Caco-2 (cell line): ENCODE measurements at regions not wholly inside any gene's neighbourhood (a gene's known extent, or its start where the extent isn't known, plus 50 kb on each side); places are given as distances from the start of the nearest gene placed in this dataset.

Experiments used
- BruUV-seq: library from RNA; stranded (reverse); fragments of 400-500 nt; replicated peaks from 2 replicates; lab custom pipeline; 2021; lab: Mats Ljungman, UMichigan
- CTCF ChIA-PET: fragments of 300-600 bp; sonication (Branson Sonifier 250); formaldehyde crosslinking; loops from one replicate; lab custom pipeline; 2022; ENCODE audit warnings: antibody characterized with exemption; lab: Charles Lee
- POLR2A ChIA-PET: fragments of 300-600 bp; sonication (Branson Sonifier 250); formaldehyde crosslinking; loops from one replicate; lab custom pipeline; 2022; ENCODE audit warnings: antibody characterized with exemption; lab: Charles Lee
- DNase-seq, 2 experiments: peaks; one replicate each; pipeline versions ENCODE4 v3.0.0 to v3.0.0-alpha.2; 2020 to 2022
- H3K27me3 ChIP-seq: replicated peaks from 2 replicates; pipeline ENCODE4 v1.6.0; 2011; ENCODE audit warnings: low read length; ENCODE audit not compliant: control insufficient read depth, insufficient read depth
- H3K36me3 ChIP-seq: 2 replicates; pipeline ENCODE4 v1.5.1; 2011; ENCODE audit warnings: low read length; ENCODE audit not compliant: control insufficient read depth, insufficient read depth
- H3K4me1 ChIP-seq: fragments of 250-450 bp; sonication (Bioruptor Pico); 2 replicates; pipeline ENCODE4 v1.5.1; 2020; ENCODE audit warnings: mild to moderate bottlenecking
- H3K4me3 ChIP-seq: 2 replicates; pipeline ENCODE4 v1.5.1; 2011; ENCODE audit warnings: low read depth, mild to moderate bottlenecking, control low read depth, low read length
- H3K9me3 ChIP-seq: fragments of 250-450 bp; sonication (Bioruptor Pico); 2 replicates; pipeline ENCODE4 v1.5.1; 2020; ENCODE audit warnings: mild to moderate bottlenecking, moderate library complexity
- H3K27ac Mint-ChIP-seq: one replicate; pipeline ENCODE4 v1.8.0; 2022; ENCODE audit warnings: mixed read lengths; ENCODE audit not compliant: unreplicated experiment
- H3K27me3 Mint-ChIP-seq: one replicate; pipeline ENCODE4 v1.8.0; 2022; ENCODE audit warnings: mixed read lengths; ENCODE audit not compliant: insufficient read depth, unreplicated experiment
- H3K36me3 Mint-ChIP-seq: one replicate; pipeline ENCODE4 v1.8.0; 2022; ENCODE audit warnings: mild to moderate bottlenecking, mixed read lengths; ENCODE audit not compliant: insufficient read depth, unreplicated experiment
- H3K4me1 Mint-ChIP-seq: one replicate; pipeline ENCODE4 v1.8.0; 2022; ENCODE audit warnings: low read depth, mixed read lengths; ENCODE audit not compliant: unreplicated experiment
- H3K4me3 Mint-ChIP-seq: one replicate; pipeline ENCODE4 v1.8.0; 2022; ENCODE audit warnings: mild to moderate bottlenecking, moderate library complexity, mixed read lengths; ENCODE audit not compliant: unreplicated experiment
- H3K9me3 Mint-ChIP-seq: one replicate; pipeline ENCODE4 v1.8.0; 2022; ENCODE audit warnings: mixed read lengths; ENCODE audit not compliant: unreplicated experiment
- intact Hi-C: fragments of 100-400 bp; cut with micrococcal nuclease; formaldehyde crosslinking; loops from one replicate; pipeline ENCODE4 v1.10.0; 2022; ENCODE audit not compliant: unreplicated experiment
- TF ChIP-seq, protein P1 (sequence below), 2 experiments: fragments of 200-600 bp in 1 of 2; IDR thresholded peaks; 1 replicate in 1 of 2; 2 replicates in 1 of 2; pipeline versions ENCODE4 v1.5.1 to v1.8.0; 2011 to 2022; ENCODE audit warnings: antibody characterized with exemption in 1 of 2, control low read depth in 1 of 2, inconsistent platforms in 1 of 2, low read depth in 1 of 2, low read length in 1 of 2, mild to moderate bottlenecking in 1 of 2, moderate library complexity in 1 of 2; ENCODE audit not compliant: insufficient read depth in 1 of 2, severe bottlenecking in 1 of 2, unreplicated experiment in 1 of 2

GRCh38 chr13:47186471-47186870 lies 289.6 kb upstream of the HTR2A start:
- H3K27me3 Mint-ChIP-seq: peaks cover 18% of the 10 kb centered on the region
- H3K4me3 ChIP-seq: no peak overlapping the region
- H3K27me3 ChIP-seq: no peaks in the 10 kb centered on the region
- peaks cover 5% of the 10 kb centered on the region for H3K36me3 Mint-ChIP-seq
- H3K9me3 ChIP-seq: no peaks in the 10 kb centered on the region
- POLR2A ChIA-PET: no interaction called here
- intact Hi-C loops: no loop called here
- no peak overlapping the region for H3K27ac Mint-ChIP-seq
- H3K4me3 Mint-ChIP-seq: no peak overlapping the region
- TF ChIP-seq, protein P1, sequence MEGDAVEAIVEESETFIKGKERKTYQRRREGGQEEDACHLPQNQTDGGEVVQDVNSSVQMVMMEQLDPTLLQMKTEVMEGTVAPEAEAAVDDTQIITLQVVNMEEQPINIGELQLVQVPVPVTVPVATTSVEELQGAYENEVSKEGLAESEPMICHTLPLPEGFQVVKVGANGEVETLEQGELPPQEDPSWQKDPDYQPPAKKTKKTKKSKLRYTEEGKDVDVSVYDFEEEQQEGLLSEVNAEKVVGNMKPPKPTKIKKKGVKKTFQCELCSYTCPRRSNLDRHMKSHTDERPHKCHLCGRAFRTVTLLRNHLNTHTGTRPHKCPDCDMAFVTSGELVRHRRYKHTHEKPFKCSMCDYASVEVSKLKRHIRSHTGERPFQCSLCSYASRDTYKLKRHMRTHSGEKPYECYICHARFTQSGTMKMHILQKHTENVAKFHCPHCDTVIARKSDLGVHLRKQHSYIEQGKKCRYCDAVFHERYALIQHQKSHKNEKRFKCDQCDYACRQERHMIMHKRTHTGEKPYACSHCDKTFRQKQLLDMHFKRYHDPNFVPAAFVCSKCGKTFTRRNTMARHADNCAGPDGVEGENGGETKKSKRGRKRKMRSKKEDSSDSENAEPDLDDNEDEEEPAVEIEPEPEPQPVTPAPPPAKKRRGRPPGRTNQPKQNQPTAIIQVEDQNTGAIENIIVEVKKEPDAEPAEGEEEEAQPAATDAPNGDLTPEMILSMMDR (IDR thresholded peaks at IDR 0.05; ENCODE audit: insufficient read depth in 1 of 2, low read depth in 1 of 2, low read length in 1 of 2, severe bottlenecking in 1 of 2, unreplicated experiment in 1 of 2): no peak
- no peak for DNase-seq
- H3K36me3 ChIP-seq: no peaks in the 10 kb centered on the region
- H3K4me1 ChIP-seq: no peaks in the 10 kb centered on the region
- H3K4me1 Mint-ChIP-seq: no peaks in the 10 kb centered on the region
- CTCF ChIA-PET: no interaction called here
- BruUV-seq: no TSS peak
- H3K9me3 Mint-ChIP-seq: no peaks in the 10 kb centered on the region

DNA sequence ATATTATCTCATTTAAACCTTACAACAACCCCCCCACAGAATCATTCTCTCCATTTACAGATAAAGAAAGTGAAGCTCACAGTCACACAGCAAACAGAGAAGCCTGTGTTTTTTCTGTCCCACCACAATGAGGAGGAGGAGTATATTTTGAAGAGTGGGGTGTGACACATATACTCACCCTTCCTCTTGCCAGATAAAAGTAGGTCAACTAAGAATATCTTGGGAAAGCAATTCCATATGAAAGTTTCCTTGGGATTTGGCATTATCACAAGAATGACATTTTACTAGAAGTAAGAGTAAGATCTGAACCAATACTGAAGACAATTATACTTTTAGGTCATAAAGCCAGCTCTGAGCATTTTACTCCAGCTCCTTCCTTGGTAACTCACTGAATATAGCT lies 287.5 kb upstream of the HTR2A start:
- intact Hi-C loops: no loop called here
- Histone ChIP-seq H3K4me3 (no peak overlapping the region), H3K4me1 (no peaks in the 10 kb centered on the region), H3K27me3 (no peaks in the 10 kb centered on the region), H3K36me3 (no peaks in the 10 kb centered on the region), H3K9me3 (no peaks in the 10 kb centered on the region)
- Mint-ChIP-seq H3K9me3 (no peaks in the 10 kb centered on the region), H3K27me3 (peaks cover 17% of the 10 kb centered on the region), H3K36me3 (no peaks in the 10 kb centered on the region), H3K4me3 (no peak overlapping the region), H3K4me1 (no peaks in the 10 kb centered on the region), H3K27ac (no peak overlapping the region)
- no peak for DNase-seq
- no TSS peak for BruUV-seq
- ChIA-PET CTCF (no interaction called here), POLR2A (no interaction called here)
- TF ChIP-seq, protein P1 (IDR thresholded peaks at IDR 0.05; ENCODE audit: insufficient read depth in 1 of 2, low read depth in 1 of 2, low read length in 1 of 2, severe bottlenecking in 1 of 2, unreplicated experiment in 1 of 2): no peak

DNA sequence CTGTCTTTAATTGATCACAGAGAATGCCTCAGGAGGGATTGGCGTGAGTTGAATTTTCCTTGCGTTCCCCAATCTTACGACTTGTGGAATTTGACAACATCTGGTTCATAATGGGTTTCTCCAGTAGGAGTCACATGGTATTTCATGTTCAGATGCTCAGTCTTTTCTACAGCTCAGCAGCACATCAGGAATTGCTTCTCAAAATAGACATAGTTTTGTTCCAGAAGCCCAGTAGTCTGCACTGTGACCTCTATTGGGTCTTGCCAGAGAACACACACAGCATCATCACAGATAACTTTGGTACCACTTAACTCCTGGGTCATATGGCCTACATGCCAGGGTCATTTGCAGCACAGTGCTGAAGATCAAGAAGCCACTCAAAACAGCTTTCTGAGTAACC lies 282.5 kb upstream of the HTR2A start:
- POLR2A ChIA-PET: no interaction called here
- BruUV-seq: no TSS peak
- intact Hi-C loops: no loop called here
- Histone ChIP-seq H3K36me3 (no peaks in the 10 kb centered on the region), H3K27me3 (no peaks in the 10 kb centered on the region), H3K9me3 (no peaks in the 10 kb centered on the region), H3K4me1 (no peaks in the 10 kb centered on the region), H3K4me3 (no peak overlapping the region)
- H3K27me3 Mint-ChIP-seq: peaks cover 3% of the 10 kb centered on the region
- CTCF ChIA-PET: no interaction called here
- no peaks in the 10 kb centered on the region for H3K4me1 Mint-ChIP-seq
- H3K4me3 Mint-ChIP-seq: no peak overlapping the region
- no peak for DNase-seq
- no peaks in the 10 kb centered on the region for H3K36me3 Mint-ChIP-seq
- H3K9me3 Mint-ChIP-seq: no peaks in the 10 kb centered on the region
- TF ChIP-seq, protein P1 (IDR thresholded peaks at IDR 0.05; ENCODE audit: insufficient read depth in 1 of 2, low read depth in 1 of 2, low read length in 1 of 2, severe bottlenecking in 1 of 2, unreplicated experiment in 1 of 2): no peak
- H3K27ac Mint-ChIP-seq: no peak overlapping the region
